Suprapubic skin (tissue), 4 donors: ENCODE measurements at regions not wholly inside any gene's neighbourhood (a gene's known extent, or its start where the extent isn't known, plus 50 kb on each side); places are given as distances from the start of the nearest gene placed in this dataset.

Source experiments
- CTCF ChIP-seq, 2 donors: fragments of 200-600 bp in 1 of 2; fragments of 450-650 bp in 1 of 2; sonication (generic) in 1 of 2; IDR thresholded peaks; one replicate each; pipeline ENCODE4 v1.5.1; 2016 to 2019; ENCODE audit warnings: antibody characterized with exemption in 2 of 2, mild to moderate bottlenecking in 1 of 2, moderate library complexity in 1 of 2
- POLR2A ChIP-seq, 2 donors: fragments of 450-650 bp; IDR thresholded peaks; one replicate each; pipeline ENCODE4 v1.6.1; 2017; ENCODE audit warnings: antibody characterized with exemption in 2 of 2, mild to moderate bottlenecking in 2 of 2, moderate library complexity in 2 of 2
- POLR2AphosphoS5 ChIP-seq, 3 donors: sonication (generic); formaldehyde crosslinking; IDR thresholded peaks; one replicate each; pipeline ENCODE4 v1.6.1; 2017; ENCODE audit warnings: antibody characterized with exemption in 3 of 3

- TF ChIP-seq CTCF (IDR thresholded peaks at IDR 0.05) (no peak), POLR2AphosphoS5 (IDR thresholded peaks at IDR 0.05) (no peak), POLR2A (IDR thresholded peaks at IDR 0.05) (no peak)
Observed at GRCh38 chr4:129231945-129232588, 136.1 kb downstream of the C4orf33 start.
